HG02840 (cell line): ENCODE measurements at regions not wholly inside any gene's neighbourhood (a gene's known extent, or its start where the extent isn't known, plus 50 kb on each side); places are given as distances from the start of the nearest gene placed in this dataset.

Experiments
- ATAC-seq: cut with Tn5 transposase; IDR thresholded peaks from one replicate; pipeline ENCODE4 v1.9.1; 2021; ENCODE audit warnings: mild to moderate bottlenecking, moderate library complexity, moderate number of reproducible peaks; ENCODE audit not compliant: unreplicated experiment, low FRiP score

- ATAC-seq, result no peak
Measured at GRCh38 chr15:69848551-69849231, 249.0 kb downstream of the TLE3 start.

- ATAC-seq, result no peak
Measured at GRCh38 chr15:69849232-69849610, 248.5 kb downstream of the TLE3 start.

- no peak for ATAC-seq
Measured at GRCh38 chr15:69852482-69852881, 245.2 kb downstream of the TLE3 start.

DNA sequence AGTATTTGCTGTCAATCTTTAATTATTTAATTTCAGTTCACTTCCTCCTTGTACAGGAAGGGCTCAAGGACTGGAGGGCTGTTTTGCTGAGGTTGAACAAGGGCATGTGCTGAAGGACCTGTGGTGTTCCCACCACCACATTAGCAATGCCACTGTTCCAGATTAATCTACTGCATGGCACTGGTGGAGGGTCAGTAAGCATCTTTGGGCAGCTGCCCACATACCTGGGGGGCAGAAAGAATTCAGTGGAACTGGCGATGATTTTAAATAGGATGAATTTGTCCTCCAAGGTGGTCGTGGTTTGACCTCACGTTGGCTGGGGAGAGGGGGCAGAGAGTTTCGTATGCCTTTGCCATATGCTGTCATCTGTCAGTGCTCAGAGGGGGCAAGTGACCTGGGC, 244.8 kb downstream of the TLE3 start:
- ATAC-seq, result no peak

- no peak for ATAC-seq
Measured at GRCh38 chr15:69853544-69853951, 244.2 kb downstream of the TLE3 start.

- ATAC-seq, result no peak
Measured at GRCh38 chr15:69854001-69854400, 243.7 kb downstream of the TLE3 start.

- ATAC-seq, result no peak
Measured at GRCh38 chr15:69854521-69855181, 243.1 kb downstream of the TLE3 start.

DNA sequence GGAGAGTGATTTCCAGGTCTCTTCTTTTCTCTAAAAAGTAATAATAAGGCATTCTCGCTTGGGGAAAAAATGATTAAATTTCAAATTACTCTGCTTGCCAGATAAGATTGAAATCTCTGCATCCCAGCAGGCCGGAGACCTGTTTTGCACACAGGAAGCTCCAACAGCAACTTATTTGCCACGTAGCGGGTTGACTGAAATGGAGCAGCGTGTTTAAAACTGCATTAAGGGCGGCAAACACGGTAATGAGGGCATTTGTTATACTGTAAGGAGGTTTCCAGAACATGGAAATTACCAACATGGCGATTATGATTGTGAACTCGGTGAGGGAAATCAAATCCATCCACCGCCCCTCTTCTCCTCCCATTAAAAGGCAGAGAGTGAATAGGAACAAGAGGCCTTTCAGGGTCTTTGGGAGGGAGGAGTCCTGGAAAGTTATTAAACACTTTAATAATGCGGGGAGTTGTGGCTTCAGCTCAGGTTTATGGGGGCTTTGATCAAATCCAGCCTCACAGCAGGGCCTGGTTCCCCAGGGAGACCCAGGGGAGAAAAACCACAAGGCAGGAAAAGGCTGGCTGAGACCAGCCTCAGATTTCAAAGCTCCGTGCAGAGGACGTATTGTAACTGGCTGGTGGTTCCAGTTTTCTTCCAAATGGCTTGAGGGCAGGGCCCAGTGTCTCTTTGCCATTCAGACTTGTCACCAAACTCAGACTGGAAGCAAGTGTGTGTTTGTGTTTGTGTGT, 242.3 kb downstream of the TLE3 start:
- ATAC-seq, result no peak

- ATAC-seq, result no peak
Measured at GRCh38 chr15:69857250-69857649, 240.5 kb downstream of the TLE3 start.

DNA sequence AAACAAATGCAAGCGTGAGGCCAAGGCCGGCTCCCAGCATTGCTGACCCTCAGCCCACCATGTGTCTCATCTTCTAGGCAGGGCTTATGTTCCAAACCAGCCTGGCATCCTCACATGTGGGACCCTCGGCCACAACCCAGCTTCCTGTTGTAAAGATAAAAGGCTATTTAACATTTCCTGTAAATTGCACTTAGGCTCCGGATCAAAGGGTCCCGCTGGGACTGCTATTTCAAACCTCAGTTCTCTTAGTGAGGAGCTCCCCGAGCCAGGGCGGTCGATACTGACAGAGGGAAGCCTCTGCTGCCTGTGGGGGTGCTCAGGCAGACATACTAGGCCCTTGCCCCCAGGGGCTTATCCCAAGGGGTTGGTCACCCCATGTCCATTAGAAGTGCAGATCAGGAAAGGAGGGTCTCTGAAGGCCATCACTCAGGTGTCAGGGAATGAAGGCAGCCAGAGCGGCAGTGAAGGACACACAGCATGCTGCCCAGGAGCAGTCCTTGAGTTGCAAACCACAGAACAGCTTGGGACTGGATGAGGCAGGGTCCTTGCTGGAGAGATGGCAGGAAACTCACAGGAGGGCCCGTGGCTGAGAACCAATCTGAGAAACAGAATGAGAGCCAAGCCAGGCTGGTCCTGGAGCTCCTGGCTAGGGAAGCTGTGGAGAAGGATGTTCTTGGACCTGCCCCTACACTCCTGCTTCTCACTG, 239.9 kb downstream of the TLE3 start:
- ATAC-seq, result no peak

- ATAC-seq, result no peak
Measured at GRCh38 chr15:69858456-69858855, 239.3 kb downstream of the TLE3 start.

GRCh38 chr15:69859866-69860265, 237.9 kb downstream of the TLE3 start:
- no peak for ATAC-seq

DNA sequence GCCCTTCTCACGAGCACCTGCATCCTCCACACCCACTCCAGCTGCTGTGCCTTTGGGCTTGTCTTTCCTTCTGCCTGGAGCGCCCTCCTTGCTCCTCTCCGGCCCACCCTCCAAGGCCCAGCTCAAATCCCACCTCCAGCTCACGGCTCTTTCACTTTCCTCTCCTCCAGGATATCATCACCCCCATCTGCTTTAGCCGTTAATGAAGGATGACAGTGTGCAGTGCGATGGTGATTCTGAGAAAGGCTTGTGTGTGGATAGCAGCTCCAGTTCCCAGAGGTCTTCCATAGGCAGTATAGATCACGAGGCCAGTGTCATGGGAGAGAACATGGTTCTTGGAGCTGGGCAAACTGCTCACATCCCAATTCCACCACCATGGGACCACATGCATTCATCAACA, 237.4 kb downstream of the TLE3 start:
- ATAC-seq, result no peak

DNA sequence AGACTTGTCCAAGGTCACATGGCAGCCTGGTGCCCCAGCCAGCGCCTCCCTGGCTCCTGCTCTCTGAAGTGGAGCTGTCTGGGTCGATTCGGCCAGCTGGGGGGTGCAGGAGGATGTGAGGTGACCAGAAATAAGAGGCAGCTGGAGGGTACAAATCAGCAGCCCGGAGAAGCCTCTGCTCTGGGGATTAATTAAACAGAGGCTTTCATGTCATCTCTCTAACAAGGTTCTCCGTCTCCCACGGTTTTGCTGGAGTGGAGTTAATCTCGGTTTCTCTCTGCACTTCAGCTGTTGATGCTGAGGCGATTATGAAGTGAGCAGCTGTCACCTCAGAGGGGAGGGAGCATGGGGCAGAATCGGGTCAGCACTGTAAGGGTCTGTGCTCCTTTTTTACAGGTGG, 236.8 kb downstream of the TLE3 start:
- no peak for ATAC-seq

DNA sequence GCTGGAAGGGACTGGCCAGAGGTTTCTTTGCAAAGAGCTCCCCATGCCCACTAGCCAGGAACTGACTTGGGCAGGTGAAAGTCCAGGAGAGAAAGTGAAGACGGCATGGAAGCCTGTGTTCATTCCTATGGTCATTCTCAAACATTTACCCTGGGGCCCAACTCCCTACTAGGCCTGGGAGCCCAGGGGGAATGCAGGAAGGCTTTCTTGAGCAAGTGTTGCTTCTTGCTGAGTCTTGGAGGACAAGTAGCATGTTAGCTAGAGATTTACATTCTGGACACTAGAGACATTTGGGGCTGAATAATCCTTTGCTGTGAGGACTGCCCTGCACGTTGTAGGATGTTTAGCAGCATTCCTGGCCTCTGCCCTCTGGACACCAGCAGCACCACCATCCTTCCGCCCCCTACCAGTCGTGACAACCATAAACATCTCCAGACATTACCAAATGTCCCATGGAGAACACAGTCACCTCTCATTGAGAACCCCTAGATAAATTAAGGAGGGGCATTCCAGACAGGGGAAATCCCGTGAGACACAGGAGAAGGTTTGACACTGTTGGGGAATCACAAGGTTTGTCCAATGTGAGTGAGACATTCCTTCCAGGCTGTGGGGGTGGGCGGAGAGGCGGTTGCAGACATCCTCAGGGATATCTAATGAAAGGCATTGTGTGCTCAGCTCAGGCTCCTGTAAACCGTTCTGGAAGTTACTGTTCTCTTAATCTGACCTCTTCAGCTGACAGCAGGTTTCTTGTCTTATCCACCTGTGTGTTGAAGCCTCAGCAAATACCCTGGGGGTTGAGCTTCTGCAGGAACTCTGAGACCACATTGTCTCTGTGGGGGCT, 236.2 kb downstream of the TLE3 start:
- ATAC-seq, result no peak

GRCh38 chr15:69862540-69862939, 235.2 kb downstream of the TLE3 start:
- no peak for ATAC-seq

GRCh38 chr15:69863446-69863845, 234.3 kb downstream of the TLE3 start:
- no peak for ATAC-seq

DNA sequence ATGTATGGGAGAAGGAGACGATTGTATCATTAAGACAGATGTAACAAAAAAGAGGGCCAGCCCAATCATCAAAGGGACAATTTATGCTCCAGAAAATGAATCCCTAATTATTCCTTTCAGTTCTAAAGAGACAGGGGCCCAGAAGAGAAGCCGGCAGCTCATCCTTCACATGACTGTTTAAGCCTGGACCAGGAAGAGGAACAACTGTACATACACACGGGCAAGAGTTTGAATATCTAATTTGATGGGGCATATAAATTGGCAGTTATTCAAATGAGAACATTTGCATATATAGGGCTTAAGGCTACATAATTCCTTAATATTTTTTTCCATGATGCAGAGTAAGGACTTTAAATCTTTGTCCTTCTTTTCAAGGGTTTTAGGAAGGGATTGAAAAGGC, 232.3 kb downstream of the TLE3 start:
- ATAC-seq, result no peak

GRCh38 chr15:69868756-69869155, 229.0 kb downstream of the TLE3 start:
- ATAC-seq, result no peak

GRCh38 chr15:69869291-69869690, 228.4 kb downstream of the TLE3 start:
- ATAC-seq, result no peak
